GM12891 (cell line): ENCODE measurements at regions not wholly inside any gene's neighbourhood (a gene's known extent, or its start where the extent isn't known, plus 50 kb on each side); places are given as distances from the start of the nearest gene placed in this dataset.

Source experiments
- PAX5 ChIP-seq: IDR thresholded peaks from 2 replicates; pipeline ENCODE4 v1.6.1; 2011; ENCODE audit warnings: low read length, moderate library complexity, mild to moderate bottlenecking; ENCODE audit not compliant: insufficient read depth, severe bottlenecking
- POLR2A ChIP-seq: IDR thresholded peaks from 2 replicates; pipeline ENCODE4 v1.6.1; 2011; ENCODE audit warnings: low read depth, low read length, control low read depth
- POLR2AphosphoS5 ChIP-seq: IDR thresholded peaks from 2 replicates; pipeline ENCODE4 v1.6.1; 2011; ENCODE audit warnings: low read depth, low read length, control low read depth
- SPI1 ChIP-seq: IDR thresholded peaks from 2 replicates; pipeline ENCODE4 v1.6.1; 2011; ENCODE audit warnings: low read depth, low read length, control low read depth
- TAF1 ChIP-seq: IDR thresholded peaks from 2 replicates; pipeline ENCODE4 v1.6.1; 2011; ENCODE audit warnings: low read depth, low read length, control low read depth

GRCh38 chr22:35482311-35482710 lies 58.3 kb upstream of the RASD2 start:
- TF ChIP-seq POLR2AphosphoS5 (no peak), POLR2A (no peak), TAF1 (no peak), SPI1 (no peak), PAX5 (no peak)
